ENCODE measurements at regions not wholly inside any gene's neighbourhood (a gene's known extent, or its start where the extent isn't known, plus 50 kb on each side); places are given as distances from the start of the nearest gene placed in this dataset.

GRCh38 chr22:49599691-49600455, 227.8 kb downstream of the BRD1 start:
- no peak for DNase-seq

- no peak for DNase-seq
Observed at GRCh38 chr22:49599039-49599438, 228.6 kb downstream of the BRD1 start.

GRCh38 chr22:49598338-49598737, 229.3 kb downstream of the BRD1 start:
- no peak for DNase-seq

- DNase-seq = no peak
Observed at GRCh38 chr22:49597428-49598039, 230.1 kb downstream of the BRD1 start.

- no peak for DNase-seq
Observed at GRCh38 chr22:49595465-49596078, 232.1 kb downstream of the BRD1 start.

GRCh38 chr22:49594078-49594477, 233.6 kb downstream of the BRD1 start:
- no peak for DNase-seq

GRCh38 chr22:49593509-49593908, 234.2 kb downstream of the BRD1 start:
- no peak for DNase-seq

- no peak for DNase-seq
Observed at GRCh38 chr22:49592780-49593501, 234.7 kb downstream of the BRD1 start.

GRCh38 chr22:49590851-49591445, 236.7 kb downstream of the BRD1 start:
- DNase-seq = no peak

- DNase-seq = no peak
Observed at GRCh38 chr22:49590381-49590780, 237.3 kb downstream of the BRD1 start.

GRCh38 chr22:49589811-49590210, 237.9 kb downstream of the BRD1 start:
- DNase-seq = no peak

- DNase-seq = no peak
Observed at GRCh38 chr22:49589301-49589700, 238.4 kb downstream of the BRD1 start.

GRCh38 chr22:49588739-49589138, 238.9 kb downstream of the BRD1 start:
- DNase-seq = no peak

- DNase-seq = no peak
Observed at GRCh38 chr22:49587987-49588386, 239.7 kb downstream of the BRD1 start.

GRCh38 chr22:49587421-49587820, 240.3 kb downstream of the BRD1 start:
- DNase-seq = no peak

GRCh38 chr22:49586873-49587272, 240.8 kb downstream of the BRD1 start:
- DNase-seq = no peak

- DNase-seq = no peak
Observed at GRCh38 chr22:49586244-49586748, 241.4 kb downstream of the BRD1 start.

GRCh38 chr22:49585461-49586243, 242.0 kb downstream of the BRD1 start:
- DNase-seq = no peak

GRCh38 chr22:49583886-49584505, 243.7 kb downstream of the BRD1 start:
- DNase-seq = no peak

GRCh38 chr22:49583341-49583740, 244.3 kb downstream of the BRD1 start:
- DNase-seq = no peak

GRCh38 chr22:49582678-49583077, 245.0 kb downstream of the BRD1 start:
- DNase-seq = no peak

- no peak for DNase-seq
Observed at GRCh38 chr22:49582181-49582580, 245.5 kb downstream of the BRD1 start.
